Keratinocyte (primary cell): ENCODE measurements at regions not wholly inside any gene's neighbourhood (a gene's known extent, or its start where the extent isn't known, plus 50 kb on each side); places are given as distances from the start of the nearest gene placed in this dataset.

Experiments used
- CTCF ChIP-seq, 3 experiments: IDR thresholded peaks in 1 of 3; conservative IDR thresholded peaks in 1 of 3; optimal IDR thresholded peaks in 1 of 3; 2 replicates in 2 of 3; 3 replicates in 1 of 3; pipeline versions ENCODE3 to v1.5.1; 2011; ENCODE audit warnings: low read length in 3 of 3, mild to moderate bottlenecking in 3 of 3, moderate library complexity in 2 of 3, control low read depth in 1 of 3, inconsistent platforms in 1 of 3; ENCODE audit not compliant: insufficient read depth in 2 of 3; ENCODE audit errors: extremely low read depth in 1 of 3
- EZH2 ChIP-seq: IDR thresholded peaks from one replicate; pipeline ENCODE4 v1.6.1; 2012; ENCODE audit warnings: inconsistent platforms, mild to moderate bottlenecking, low read length, moderate library complexity

GRCh38 chr6:115811541-115811940 lies 249.2 kb downstream of the FRK start:
- TF ChIP-seq EZH2: no peak
- no peak for TF ChIP-seq CTCF (optimal IDR thresholded peaks at IDR 0.05 in 1 of 3, IDR thresholded peaks at IDR 0.05 in 1 of 3, conservative IDR thresholded peaks at IDR 0.05 in 1 of 3; ENCODE audit: extremely low read depth in 1 of 3, insufficient read depth in 2 of 3, low read length in 3 of 3)
